Astrocyte of the cerebellum (primary cell): ENCODE measurements at regions not wholly inside any gene's neighbourhood (a gene's known extent, or its start where the extent isn't known, plus 50 kb on each side); places are given as distances from the start of the nearest gene placed in this dataset.

Experiments
- DNase-seq: peaks from one replicate; pipeline ENCODE4 v3.0.0-alpha.2; 2011; ENCODE audit warnings: low read depth
- H3K4me3 ChIP-seq: 2 replicates; pipeline ENCODE4 v1.5.1; 2011; ENCODE audit warnings: mild to moderate bottlenecking, low read depth, low read length, moderate library complexity
- in situ Hi-C: cut with HindIII; loops from 2 replicates; pipeline ENCODE4 v1.10.0; 2017; ENCODE audit warnings: low sequenced_read_pairs
- TF ChIP-seq, protein P1 (sequence below): IDR thresholded peaks from 2 replicates; pipeline ENCODE4 v1.5.1; 2012; ENCODE audit warnings: low read length, low read depth, moderate library complexity, mild to moderate bottlenecking; ENCODE audit errors: missing control alignments

DNA sequence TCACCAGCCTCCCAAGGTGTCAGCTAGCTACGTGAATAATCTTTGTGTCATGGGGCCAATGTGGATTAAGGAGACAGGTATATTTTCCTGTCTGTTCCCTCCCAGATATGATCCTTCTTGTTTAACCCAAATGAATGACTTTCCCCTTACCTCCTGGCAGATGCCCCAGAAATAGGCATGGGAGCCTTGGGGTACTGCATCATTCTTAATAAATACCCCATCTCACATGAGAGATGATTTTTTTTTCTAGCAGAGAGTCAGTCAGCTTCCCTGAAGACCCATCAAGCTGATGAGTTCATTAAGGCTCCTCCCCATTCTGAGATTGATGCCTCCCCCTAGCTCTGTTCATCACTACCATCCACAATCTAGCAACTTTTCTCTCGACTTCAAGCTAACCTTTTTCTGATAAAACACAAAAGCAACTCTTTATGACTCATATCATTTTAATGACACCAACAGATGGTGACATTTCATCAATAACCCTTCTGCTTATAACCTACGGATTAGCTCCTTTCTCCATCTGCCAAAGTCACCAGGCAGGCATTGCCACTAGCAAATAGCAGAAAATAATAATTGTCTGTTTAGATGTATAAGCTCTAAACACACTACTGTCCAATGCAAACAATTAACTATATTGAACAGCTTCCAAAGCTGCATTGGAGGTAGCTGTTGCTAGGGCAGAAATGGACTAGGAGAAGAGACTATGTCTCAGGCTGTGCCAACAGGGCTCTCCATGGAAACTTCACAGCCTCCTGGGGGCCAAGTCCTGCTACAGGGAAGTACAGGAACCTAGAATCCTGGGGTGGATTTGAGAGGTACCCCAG, 143.7 kb downstream of the ACER2 start:
- in situ Hi-C loops = no loop called here
- TF ChIP-seq, protein P1, sequence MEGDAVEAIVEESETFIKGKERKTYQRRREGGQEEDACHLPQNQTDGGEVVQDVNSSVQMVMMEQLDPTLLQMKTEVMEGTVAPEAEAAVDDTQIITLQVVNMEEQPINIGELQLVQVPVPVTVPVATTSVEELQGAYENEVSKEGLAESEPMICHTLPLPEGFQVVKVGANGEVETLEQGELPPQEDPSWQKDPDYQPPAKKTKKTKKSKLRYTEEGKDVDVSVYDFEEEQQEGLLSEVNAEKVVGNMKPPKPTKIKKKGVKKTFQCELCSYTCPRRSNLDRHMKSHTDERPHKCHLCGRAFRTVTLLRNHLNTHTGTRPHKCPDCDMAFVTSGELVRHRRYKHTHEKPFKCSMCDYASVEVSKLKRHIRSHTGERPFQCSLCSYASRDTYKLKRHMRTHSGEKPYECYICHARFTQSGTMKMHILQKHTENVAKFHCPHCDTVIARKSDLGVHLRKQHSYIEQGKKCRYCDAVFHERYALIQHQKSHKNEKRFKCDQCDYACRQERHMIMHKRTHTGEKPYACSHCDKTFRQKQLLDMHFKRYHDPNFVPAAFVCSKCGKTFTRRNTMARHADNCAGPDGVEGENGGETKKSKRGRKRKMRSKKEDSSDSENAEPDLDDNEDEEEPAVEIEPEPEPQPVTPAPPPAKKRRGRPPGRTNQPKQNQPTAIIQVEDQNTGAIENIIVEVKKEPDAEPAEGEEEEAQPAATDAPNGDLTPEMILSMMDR = no peak
- H3K4me3 ChIP-seq = no peak overlapping the region
- no peak for DNase-seq

- in situ Hi-C loops = no loop called here
- no peak for DNase-seq
- H3K4me3 ChIP-seq = no peak overlapping the region
- TF ChIP-seq, protein P1 = no peak
These were observed 142.5 kb downstream of the ACER2 start for GRCh38 chr9:19551124-19551929.

GRCh38 chr9:19550009-19550408, 141.2 kb downstream of the ACER2 start:
- no peak overlapping the region for H3K4me3 ChIP-seq
- in situ Hi-C loops = no loop called here
- DNase-seq = no peak
- TF ChIP-seq, protein P1 = no peak

DNA sequence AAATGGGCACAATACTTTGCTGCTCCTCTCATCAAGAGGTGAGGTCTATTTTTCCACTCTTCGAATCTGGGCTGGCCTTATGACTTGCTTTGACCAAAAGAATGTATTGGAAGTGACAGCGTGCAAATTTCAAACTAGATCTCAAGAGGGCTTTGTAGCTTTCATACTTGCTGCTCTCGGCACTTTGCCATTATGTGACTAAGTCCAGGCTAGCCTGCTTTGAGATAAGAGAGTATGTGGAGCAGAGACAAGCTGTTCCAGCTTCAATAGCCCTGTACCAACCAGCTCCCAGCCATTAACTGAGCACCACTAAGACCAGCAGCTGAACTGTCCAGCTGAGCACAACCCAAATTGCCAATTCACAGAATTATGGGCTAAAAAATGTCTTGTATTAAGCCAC, 124.6 kb downstream of the ACER2 start:
- H3K4me3 ChIP-seq = no peak overlapping the region
- TF ChIP-seq, protein P1 = no peak
- no peak for DNase-seq
- in situ Hi-C loops = no loop called here

- no peak for DNase-seq
- TF ChIP-seq, protein P1 = no peak
- no peak overlapping the region for H3K4me3 ChIP-seq
- in situ Hi-C loops = no loop called here
These were observed 118.9 kb downstream of the ACER2 start for GRCh38 chr9:19527663-19528062.

- TF ChIP-seq, protein P1 = no peak
These were observed 113.7 kb downstream of the ACER2 start for GRCh38 chr9:19522558-19522957.

More at GRCh38 chr9:19522558-19522957, 113.7 kb downstream of the ACER2 start:
- no peak overlapping the region for H3K4me3 ChIP-seq
- DNase-seq = no peak
- in situ Hi-C loops = no loop called here
